NB4 (cell line): ENCODE measurements at regions not wholly inside any gene's neighbourhood (a gene's known extent, or its start where the extent isn't known, plus 50 kb on each side); places are given as distances from the start of the nearest gene placed in this dataset.

Source experiments
- MYC ChIP-seq: IDR thresholded peaks from 2 replicates; pipeline ENCODE4 v1.6.1; 2011; ENCODE audit warnings: low read depth, low read length
- POLR2A ChIP-seq: IDR thresholded peaks from 2 replicates; pipeline ENCODE4 v1.6.1; 2011; ENCODE audit warnings: mild to moderate bottlenecking; ENCODE audit not compliant: insufficient read length; ENCODE audit errors: extremely low read depth
- TF ChIP-seq, protein P1 (sequence below): IDR thresholded peaks from one replicate; pipeline ENCODE4 v1.5.1; 2012; ENCODE audit warnings: low read depth, low read length
- TF ChIP-seq, protein P2 (sequence below): IDR thresholded peaks from 2 replicates; pipeline ENCODE4 v1.6.1; 2011; ENCODE audit warnings: low read depth, low read length

GRCh38 chr5:125228363-125229070 lies 482.1 kb upstream of the ZNF608 start:
- TF ChIP-seq POLR2A, result no peak
- TF ChIP-seq, protein P1, sequence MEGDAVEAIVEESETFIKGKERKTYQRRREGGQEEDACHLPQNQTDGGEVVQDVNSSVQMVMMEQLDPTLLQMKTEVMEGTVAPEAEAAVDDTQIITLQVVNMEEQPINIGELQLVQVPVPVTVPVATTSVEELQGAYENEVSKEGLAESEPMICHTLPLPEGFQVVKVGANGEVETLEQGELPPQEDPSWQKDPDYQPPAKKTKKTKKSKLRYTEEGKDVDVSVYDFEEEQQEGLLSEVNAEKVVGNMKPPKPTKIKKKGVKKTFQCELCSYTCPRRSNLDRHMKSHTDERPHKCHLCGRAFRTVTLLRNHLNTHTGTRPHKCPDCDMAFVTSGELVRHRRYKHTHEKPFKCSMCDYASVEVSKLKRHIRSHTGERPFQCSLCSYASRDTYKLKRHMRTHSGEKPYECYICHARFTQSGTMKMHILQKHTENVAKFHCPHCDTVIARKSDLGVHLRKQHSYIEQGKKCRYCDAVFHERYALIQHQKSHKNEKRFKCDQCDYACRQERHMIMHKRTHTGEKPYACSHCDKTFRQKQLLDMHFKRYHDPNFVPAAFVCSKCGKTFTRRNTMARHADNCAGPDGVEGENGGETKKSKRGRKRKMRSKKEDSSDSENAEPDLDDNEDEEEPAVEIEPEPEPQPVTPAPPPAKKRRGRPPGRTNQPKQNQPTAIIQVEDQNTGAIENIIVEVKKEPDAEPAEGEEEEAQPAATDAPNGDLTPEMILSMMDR, result no peak
- TF ChIP-seq MYC, result no peak
- TF ChIP-seq, protein P2, sequence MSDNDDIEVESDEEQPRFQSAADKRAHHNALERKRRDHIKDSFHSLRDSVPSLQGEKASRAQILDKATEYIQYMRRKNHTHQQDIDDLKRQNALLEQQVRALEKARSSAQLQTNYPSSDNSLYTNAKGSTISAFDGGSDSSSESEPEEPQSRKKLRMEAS, result no peak
